Bronchial epithelial cell (primary cell): ENCODE measurements at regions not wholly inside any gene's neighbourhood (a gene's known extent, or its start where the extent isn't known, plus 50 kb on each side); places are given as distances from the start of the nearest gene placed in this dataset.

Source experiments
- DNase-seq: peaks from one replicate; pipeline ENCODE4 v3.0.0-alpha.2; 2010; ENCODE audit warnings: low read depth
- FAIRE-seq: peaks from 2 replicates; lab custom pipeline; 2011; peaks lifted over from hg19 to GRCh38; lab: Jason Lieb, UNC
- H3K27me3 ChIP-seq: 2 replicates; pipeline ENCODE4 v1.5.1; 2011; ENCODE audit warnings: low read length; ENCODE audit not compliant: control insufficient read depth, insufficient read depth
- H3K36me3 ChIP-seq: 2 replicates; pipeline ENCODE4 v1.5.1; 2011; ENCODE audit warnings: low read length; ENCODE audit not compliant: control insufficient read depth, insufficient read depth
- H3K4me3 ChIP-seq: 2 replicates; pipeline ENCODE4 v1.5.1; 2011; ENCODE audit warnings: mild to moderate bottlenecking, low read depth, low read length, control low read depth
- CTCF ChIP-seq: IDR thresholded peaks from 2 replicates; pipeline ENCODE4 v1.5.1; 2011; ENCODE audit warnings: mild to moderate bottlenecking, moderate library complexity, low read length, control low read depth, inconsistent platforms; ENCODE audit not compliant: insufficient read depth, severe bottlenecking

DNA sequence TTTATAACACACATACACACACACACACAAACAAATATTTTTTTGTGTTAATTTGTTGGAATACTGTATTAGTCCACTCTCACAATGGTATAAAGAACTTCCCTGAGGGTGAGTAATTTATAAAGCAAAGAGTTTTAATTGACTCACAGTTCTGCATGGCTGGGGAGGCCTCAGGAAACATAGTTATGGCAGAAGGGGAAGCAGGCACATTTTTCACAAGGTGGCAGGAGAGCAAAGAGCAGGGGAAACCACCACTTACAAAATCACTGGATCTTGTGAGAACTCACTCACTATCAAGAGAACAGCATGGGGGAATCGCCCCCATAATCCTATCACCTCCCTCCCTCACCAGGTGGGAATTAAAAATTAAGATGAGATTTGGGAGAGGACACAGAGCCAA, 205.4 kb upstream of the PTPRD start:
- DNase-seq (no peak), FAIRE-seq (no peak)
- H3K27me3 ChIP-seq: no peaks in the 10 kb centered on the region
- H3K36me3 ChIP-seq: no peaks in the 10 kb centered on the region
- H3K4me3 ChIP-seq: no peak overlapping the region
- TF ChIP-seq CTCF: no peak

GRCh38 chr9:10835791-10836463, 223.1 kb upstream of the PTPRD start:
- no peaks in the 10 kb centered on the region for H3K27me3 ChIP-seq
- H3K36me3 ChIP-seq: no peaks in the 10 kb centered on the region
- TF ChIP-seq CTCF: no peak
- H3K4me3 ChIP-seq: no peak overlapping the region
- FAIRE-seq: no peak
- DNase-seq: no peak

DNA sequence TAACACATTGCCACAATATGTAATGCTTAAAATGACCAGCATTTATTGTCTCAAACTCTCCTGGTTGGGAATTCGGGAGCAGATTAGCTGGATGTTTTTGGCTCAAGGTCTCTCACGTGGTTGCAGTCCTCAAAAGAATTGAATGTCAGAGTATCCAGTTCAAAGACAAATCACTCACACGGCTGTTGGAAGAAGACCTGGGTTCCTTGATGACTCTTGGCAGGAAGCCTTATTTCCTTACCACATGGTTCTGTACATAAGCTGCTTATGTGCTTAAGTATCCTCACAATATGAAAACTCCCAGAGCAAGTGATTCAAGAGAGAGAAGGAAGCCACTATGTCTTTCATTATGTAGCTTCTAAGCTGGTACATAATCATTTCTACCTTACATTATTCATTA, 230.3 kb upstream of the PTPRD start:
- no peaks in the 10 kb centered on the region for H3K27me3 ChIP-seq
- no peak overlapping the region for H3K4me3 ChIP-seq
- TF ChIP-seq CTCF: no peak
- peak; percentile 1 for DNase-seq
- no peaks in the 10 kb centered on the region for H3K36me3 ChIP-seq
- no peak for FAIRE-seq

- Histone ChIP-seq H3K27me3 (no peaks in the 10 kb centered on the region), H3K4me3 (no peak overlapping the region), H3K36me3 (no peaks in the 10 kb centered on the region)
- DNase-seq (peak; percentile 6), FAIRE-seq (no peak)
- peak; percentile 11 for TF ChIP-seq CTCF
These were observed 243.0 kb upstream of the PTPRD start for GRCh38 chr9:10855847-10856246.

DNA sequence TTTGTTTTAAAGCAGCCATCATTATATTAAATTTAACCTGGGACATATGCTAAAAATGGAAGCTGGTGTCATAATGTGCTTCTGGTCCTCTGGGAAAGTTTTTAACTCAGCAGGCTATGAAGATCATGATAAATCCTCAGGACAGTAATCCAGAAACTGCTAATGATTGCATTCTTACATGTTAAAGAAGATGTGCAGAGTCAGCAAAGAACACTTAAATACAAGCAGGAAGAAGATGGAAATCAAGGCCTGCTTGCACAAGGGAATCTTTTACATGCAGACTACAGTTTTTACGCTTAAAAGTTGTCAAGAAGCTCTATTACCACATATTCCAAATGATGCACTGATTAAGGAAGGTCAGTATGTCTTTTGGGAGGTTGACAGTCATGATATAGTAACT, 246.0 kb upstream of the PTPRD start:
- H3K27me3 ChIP-seq: no peaks in the 10 kb centered on the region
- FAIRE-seq (no peak), DNase-seq (no peak)
- TF ChIP-seq CTCF: no peak
- H3K36me3 ChIP-seq: no peaks in the 10 kb centered on the region
- no peak overlapping the region for H3K4me3 ChIP-seq

- no peak overlapping the region for H3K4me3 ChIP-seq
- no peak for FAIRE-seq
- H3K27me3 ChIP-seq: no peaks in the 10 kb centered on the region
- H3K36me3 ChIP-seq: no peaks in the 10 kb centered on the region
- no peak for TF ChIP-seq CTCF
- DNase-seq: no peak
These were observed 250.7 kb upstream of the PTPRD start for GRCh38 chr9:10863476-10863875.
